Testis (tissue), 2 donors: ENCODE measurements at regions not wholly inside any gene's neighbourhood (a gene's known extent, or its start where the extent isn't known, plus 50 kb on each side); places are given as distances from the start of the nearest gene placed in this dataset.

ENCODE experiments used
- CTCF ChIP-seq, 3 experiments: fragments of 450-650 bp in 2 of 3; fragments of 200-600 bp in 1 of 3; sonication (generic) in 1 of 3; IDR thresholded peaks; one replicate each; pipeline ENCODE4 v1.5.1; 2016 to 2019; ENCODE audit warnings: antibody characterized with exemption in 3 of 3, mild to moderate bottlenecking in 2 of 3, moderate library complexity in 1 of 3
- POLR2A ChIP-seq: fragments of 450-650 bp; IDR thresholded peaks from one replicate; pipeline ENCODE4 v1.6.1; 2017; ENCODE audit warnings: antibody characterized with exemption, mild to moderate bottlenecking, moderate library complexity

GRCh38 chr7:28272461-28272877, 91.9 kb upstream of the JAZF1 start:
- TF ChIP-seq CTCF (IDR thresholded peaks at IDR 0.05) = peak; percentile 42 to 60 (median 51)
- TF ChIP-seq POLR2A = no peak
